Fibroblast of lung (primary cell): ENCODE measurements at regions not wholly inside any gene's neighbourhood (a gene's known extent, or its start where the extent isn't known, plus 50 kb on each side); places are given as distances from the start of the nearest gene placed in this dataset.

ENCODE experiments used
- DNase-seq, 2 donors: peaks; one replicate each; pipeline versions ENCODE4 v3.0.0 to v3.0.0-alpha.2; 2010; ENCODE audit warnings: low read depth in 2 of 2
- H2AFZ ChIP-seq: 2 replicates; pipeline ENCODE4 v1.5.1; 2012; ENCODE audit warnings: low read length, control low read depth, inconsistent platforms
- H3K27ac ChIP-seq: 2 replicates; pipeline ENCODE4 v1.5.1; 2011; ENCODE audit warnings: low read length, control low read depth; ENCODE audit not compliant: insufficient read depth
- H3K27me3 ChIP-seq: 2 replicates; pipeline ENCODE4 v1.5.1; 2011; ENCODE audit warnings: mild to moderate bottlenecking, low read length; ENCODE audit not compliant: control insufficient read depth, insufficient read depth
- H3K36me3 ChIP-seq: 2 replicates; pipeline ENCODE4 v1.5.1; 2011; ENCODE audit warnings: low read length; ENCODE audit not compliant: control insufficient read depth, insufficient read depth
- H3K4me1 ChIP-seq: 2 replicates; pipeline ENCODE4 v1.5.1; 2011; ENCODE audit warnings: low read length; ENCODE audit not compliant: control insufficient read depth, insufficient read depth; ENCODE audit errors: extremely low read depth
- H3K4me2 ChIP-seq: 2 replicates; pipeline ENCODE4 v1.5.1; 2011; ENCODE audit warnings: low read length, control low read depth; ENCODE audit not compliant: insufficient read depth; ENCODE audit errors: extremely low read depth
- H3K4me3 ChIP-seq, 4 experiments: fragments of 200-600 bp in 1 of 4; sonication (generic) in 1 of 4; replicated peaks in 1 of 4; 2 replicates each; pipeline ENCODE4 v1.5.1; 2011 to 2016; ENCODE audit warnings: low read length in 4 of 4, low read depth in 3 of 4, mild to moderate bottlenecking in 3 of 4, control low read depth in 2 of 4, inconsistent platforms in 1 of 4, mixed read lengths in 1 of 4; ENCODE audit not compliant: insufficient read depth in 1 of 4; ENCODE audit errors: control extremely low read depth in 1 of 4
- H3K79me2 ChIP-seq: 2 replicates; pipeline ENCODE4 v1.5.1; 2012; ENCODE audit warnings: mild to moderate bottlenecking, low read length, inconsistent platforms; ENCODE audit not compliant: control insufficient read depth, insufficient read depth
- H3K9ac ChIP-seq: 2 replicates; pipeline ENCODE4 v1.5.1; 2011; ENCODE audit warnings: mild to moderate bottlenecking, low read length, control low read depth; ENCODE audit not compliant: insufficient read depth
- H3K9me3 ChIP-seq: 2 replicates; pipeline ENCODE4 v1.5.1; 2012; ENCODE audit warnings: low read depth, low read length; ENCODE audit not compliant: control insufficient read depth, insufficient read depth
- H4K20me1 ChIP-seq: 2 replicates; pipeline ENCODE4 v1.5.1; 2011; ENCODE audit warnings: low read length; ENCODE audit not compliant: control insufficient read depth, insufficient read depth; ENCODE audit errors: extremely low read depth
- CTCF ChIP-seq, 2 donors: IDR thresholded peaks in 1 of 2; conservative IDR thresholded peaks in 1 of 2; 1 replicate in 1 of 2; 2 replicates in 1 of 2; pipeline ENCODE4 v1.5.1; 2011 to 2012; ENCODE audit warnings: low read length in 2 of 2, control low read depth in 1 of 2, inconsistent platforms in 1 of 2, low read depth in 1 of 2, mild to moderate bottlenecking in 1 of 2
- EZH2 ChIP-seq: IDR thresholded peaks from 2 replicates; pipeline ENCODE4 v1.5.1; 2012; ENCODE audit warnings: low read length, control low read depth, mild to moderate bottlenecking; ENCODE audit errors: missing control alignments

- Histone ChIP-seq H3K9ac (no peak overlapping the region), H3K27me3 (no peaks in the 10 kb centered on the region), H3K4me1 (no peaks in the 10 kb centered on the region), H3K4me2 (no peak overlapping the region), H3K4me3 (no peak overlapping the region), H3K27ac (no peak overlapping the region), H3K79me2 (no peaks in the 10 kb centered on the region), H3K9me3 (no peaks in the 10 kb centered on the region), H3K36me3 (no peaks in the 10 kb centered on the region), H4K20me1 (no peaks in the 10 kb centered on the region), H2AFZ (no peak overlapping the region)
- TF ChIP-seq CTCF (conservative IDR thresholded peaks at IDR 0.05 in 1 of 2, IDR thresholded peaks at IDR 0.05 in 1 of 2; ENCODE audit: low read depth in 1 of 2, low read length in 2 of 2) (no peak), EZH2 (no peak)
- no peak for DNase-seq
These were observed 766.9 kb upstream of the ADAMTS16 start for GRCh38 chr5:4373051-4373820.

GRCh38 chr5:4374866-4375265 is 765.3 kb upstream of the ADAMTS16 start:
- Histone ChIP-seq H3K79me2 (no peaks in the 10 kb centered on the region), H4K20me1 (no peaks in the 10 kb centered on the region), H3K4me2 (no peak overlapping the region), H2AFZ (no peak overlapping the region), H3K9me3 (no peaks in the 10 kb centered on the region), H3K27ac (no peak overlapping the region), H3K36me3 (no peaks in the 10 kb centered on the region), H3K4me3 (no peak overlapping the region), H3K27me3 (no peaks in the 10 kb centered on the region), H3K4me1 (no peaks in the 10 kb centered on the region), H3K9ac (no peak overlapping the region)
- TF ChIP-seq EZH2 (no peak), CTCF (conservative IDR thresholded peaks at IDR 0.05 in 1 of 2, IDR thresholded peaks at IDR 0.05 in 1 of 2; ENCODE audit: low read depth in 1 of 2, low read length in 2 of 2) (no peak)
- DNase-seq: no peak

DNA sequence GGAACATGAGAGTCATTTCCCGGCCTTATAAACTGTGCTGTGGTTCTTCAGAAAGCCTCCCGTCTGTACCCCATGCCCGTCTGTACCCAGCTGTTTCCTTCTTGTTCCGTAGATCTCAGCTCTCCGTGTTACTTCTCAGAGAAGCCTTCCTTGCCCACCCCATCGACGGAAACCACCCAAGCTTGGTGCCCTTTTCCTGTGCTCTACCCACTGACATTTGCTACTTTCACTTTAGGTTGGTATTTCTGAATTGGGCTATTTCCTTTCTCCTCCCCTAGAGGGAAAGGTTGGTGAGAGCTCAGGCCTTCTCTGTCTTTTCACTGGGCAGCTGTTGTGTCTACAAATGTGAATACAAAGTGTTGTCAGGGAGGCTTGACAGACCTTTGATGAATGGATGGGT is 764.5 kb upstream of the ADAMTS16 start:
- no peaks in the 10 kb centered on the region for H3K79me2 ChIP-seq
- H2AFZ ChIP-seq: no peak overlapping the region

More for the DNA sequence above, 764.5 kb upstream of the ADAMTS16 start:
- H3K4me3 ChIP-seq: no peak overlapping the region
- H3K27me3 ChIP-seq: no peaks in the 10 kb centered on the region
- no peak for DNase-seq
- H3K36me3 ChIP-seq: no peaks in the 10 kb centered on the region
- no peak overlapping the region for H3K4me2 ChIP-seq
- H3K27ac ChIP-seq: no peak overlapping the region
- H3K4me1 ChIP-seq: no peaks in the 10 kb centered on the region
- H4K20me1 ChIP-seq: no peaks in the 10 kb centered on the region
- no peak overlapping the region for H3K9ac ChIP-seq
- TF ChIP-seq EZH2: no peak
- TF ChIP-seq CTCF (conservative IDR thresholded peaks at IDR 0.05 in 1 of 2, IDR thresholded peaks at IDR 0.05 in 1 of 2; ENCODE audit: low read depth in 1 of 2, low read length in 2 of 2): no peak
- no peaks in the 10 kb centered on the region for H3K9me3 ChIP-seq
